ENCODE measurements at regions not wholly inside any gene's neighbourhood (a gene's known extent, or its start where the extent isn't known, plus 50 kb on each side); places are given as distances from the start of the nearest gene placed in this dataset.
"Not testable (repeated sequence)": the region's sequence is repeated elsewhere in the genome, so short reads cannot be mapped to it uniquely, and the experiment has no call there.

DNA sequence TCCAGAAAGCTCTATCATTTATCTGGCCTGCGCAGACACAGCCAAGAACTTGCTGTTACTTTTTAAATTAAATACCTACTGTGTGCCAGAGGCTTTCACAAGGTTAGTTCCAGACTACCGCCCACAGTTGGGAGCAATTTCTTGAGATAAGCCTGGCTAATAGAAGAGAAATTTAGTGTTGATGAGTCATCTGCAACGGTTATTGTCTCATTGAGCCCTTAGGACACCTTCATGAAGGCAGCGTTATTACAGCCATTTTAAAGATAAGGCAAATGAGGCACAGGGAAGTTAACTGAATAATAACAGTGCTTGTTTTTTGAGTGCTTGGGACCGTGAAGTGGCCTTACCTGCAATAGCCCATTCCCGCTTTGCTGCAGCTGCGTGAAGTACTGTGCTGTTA, 292.9 kb upstream of the MSX2 start:
- no peak for DNase-seq (ENCODE audit: low read depth, low spot score)

DNA sequence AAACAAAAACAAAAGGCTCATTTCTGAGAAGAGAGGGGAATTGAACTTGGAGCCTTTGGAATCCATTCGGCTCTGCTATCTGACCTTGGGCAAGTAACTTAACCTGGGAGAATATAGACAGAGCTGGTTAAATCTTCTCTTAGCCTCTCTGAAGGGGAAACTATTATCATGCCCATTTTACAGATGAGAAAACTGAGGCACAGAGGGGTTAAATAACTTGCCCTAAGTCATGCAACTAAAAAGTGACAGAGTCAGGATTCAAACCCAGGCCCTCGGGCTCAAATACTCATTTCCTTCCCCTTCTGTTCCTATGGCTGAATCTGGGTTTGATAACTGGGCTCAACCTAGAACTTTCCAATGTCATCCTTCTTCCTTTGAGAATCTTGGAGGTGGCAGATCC, 291.3 kb upstream of the MSX2 start:
- DNase-seq (ENCODE audit: low read depth, low spot score): no peak

DNA sequence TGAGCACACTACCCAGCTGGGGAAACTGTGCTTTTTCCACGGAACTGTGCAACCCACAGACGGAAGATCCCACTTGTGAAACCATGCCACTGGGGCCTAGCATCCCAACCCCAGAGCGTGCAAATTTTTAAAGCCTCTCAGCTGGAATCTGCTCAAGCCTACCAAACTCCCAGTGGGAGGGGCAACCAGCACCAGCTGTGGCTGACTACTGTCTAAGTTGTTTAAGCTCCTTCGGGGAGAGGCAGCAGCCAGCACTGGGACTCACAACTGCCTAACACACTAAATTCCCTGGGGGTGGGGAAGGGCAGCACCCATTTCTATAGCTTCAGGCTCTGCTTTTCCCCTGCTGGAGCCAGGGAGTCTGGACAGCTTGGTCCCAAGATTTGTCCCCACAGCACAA, 287.6 kb upstream of the MSX2 start:
- DNase-seq (ENCODE audit: low read depth, low spot score): no peak

DNA sequence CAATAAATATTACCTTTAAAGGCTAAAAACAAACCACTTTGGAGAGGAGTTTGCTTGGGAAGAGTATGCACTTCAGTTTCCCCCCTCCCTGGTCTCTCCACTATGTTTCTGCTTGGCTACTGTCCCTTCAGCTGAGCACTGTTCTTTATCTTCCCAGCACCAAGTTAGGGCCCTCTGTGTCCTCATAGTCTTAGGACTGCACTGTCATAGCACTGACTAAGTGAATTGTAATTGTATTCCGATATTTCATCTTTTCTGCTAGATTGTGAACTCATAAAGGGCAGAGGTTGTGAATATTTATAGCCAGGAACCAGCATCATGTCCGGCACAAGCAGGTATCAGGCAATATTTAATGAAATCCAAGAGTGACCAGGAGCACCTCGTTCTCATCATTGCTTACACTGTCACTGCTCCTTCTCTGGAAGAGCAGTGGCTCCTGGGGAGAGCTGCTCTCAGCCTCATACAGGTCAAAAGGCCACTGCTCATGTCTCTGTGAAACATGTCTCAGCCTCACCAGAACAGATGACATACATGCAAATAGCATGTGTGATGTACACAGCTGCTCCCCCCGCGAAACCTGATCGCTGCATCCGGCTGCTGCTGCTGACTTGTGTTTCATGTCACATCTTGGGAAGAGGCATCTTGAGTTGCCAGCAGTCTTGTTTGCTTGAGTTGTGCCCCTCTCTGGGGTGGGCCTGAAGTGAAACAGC, 279.7 kb upstream of the MSX2 start:
- DNase-seq (ENCODE audit: low read depth, low spot score): no peak

DNA sequence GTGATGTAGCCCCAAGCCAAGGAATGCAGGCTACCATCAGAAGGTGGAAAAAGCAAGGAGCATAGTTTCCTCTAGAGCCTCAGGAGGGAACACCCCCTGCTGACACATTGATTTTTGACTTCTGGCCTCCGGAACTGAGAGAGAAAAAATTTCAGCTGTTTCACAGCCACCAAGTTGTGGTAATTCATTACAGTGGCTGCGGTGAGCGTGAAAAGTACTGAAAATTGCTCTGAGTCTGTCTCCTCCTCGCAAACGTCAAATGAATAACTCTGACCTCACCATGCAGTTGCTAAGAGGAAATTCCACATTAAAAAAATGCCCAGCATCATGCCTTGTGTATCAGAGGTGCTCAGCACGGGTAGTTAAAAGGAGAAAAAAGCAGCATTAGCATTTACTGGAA, 277.9 kb upstream of the MSX2 start:
- DNase-seq (ENCODE audit: low read depth, low spot score): no peak

DNA sequence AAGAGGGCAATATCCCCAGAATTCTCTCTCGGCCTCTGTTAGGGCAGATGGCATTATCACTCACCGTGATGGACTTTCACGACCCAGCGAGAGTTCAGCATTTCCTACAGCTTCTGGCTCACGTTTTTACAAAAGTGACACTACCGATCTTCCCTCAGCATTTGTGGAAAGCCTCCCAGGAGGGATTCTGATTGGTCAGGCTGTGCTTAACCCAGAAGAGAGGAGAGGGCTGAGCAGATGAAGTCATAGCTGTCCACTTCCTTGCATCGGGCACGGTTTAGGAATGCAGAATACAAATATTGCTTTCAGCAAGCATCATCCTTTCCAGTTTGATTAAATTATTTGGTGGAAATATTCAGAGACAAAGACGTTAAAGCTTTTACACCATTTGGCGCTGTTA, 277.4 kb upstream of the MSX2 start:
- no peak for DNase-seq (ENCODE audit: low read depth, low spot score)

DNA sequence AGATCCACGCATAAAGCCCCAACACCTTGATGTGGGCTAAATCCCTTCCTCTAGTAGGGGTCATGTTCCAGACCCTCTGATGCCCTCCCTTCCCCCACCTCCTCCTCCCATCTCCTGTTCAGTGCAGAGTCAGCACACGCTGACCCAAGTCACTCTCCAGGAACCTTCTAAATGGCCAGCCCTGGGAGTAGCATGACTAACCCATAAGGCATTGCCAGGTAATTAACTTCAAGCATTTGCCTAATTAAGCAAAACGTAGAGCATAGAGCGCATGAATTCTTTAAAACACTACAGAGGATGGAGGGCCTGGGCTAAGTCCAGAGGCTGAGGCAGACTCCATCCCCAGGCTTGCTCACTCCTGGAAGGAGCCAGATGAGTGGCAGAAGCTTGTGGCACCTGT, 276.3 kb upstream of the MSX2 start:
- no peak for DNase-seq (ENCODE audit: low read depth, low spot score)

DNA sequence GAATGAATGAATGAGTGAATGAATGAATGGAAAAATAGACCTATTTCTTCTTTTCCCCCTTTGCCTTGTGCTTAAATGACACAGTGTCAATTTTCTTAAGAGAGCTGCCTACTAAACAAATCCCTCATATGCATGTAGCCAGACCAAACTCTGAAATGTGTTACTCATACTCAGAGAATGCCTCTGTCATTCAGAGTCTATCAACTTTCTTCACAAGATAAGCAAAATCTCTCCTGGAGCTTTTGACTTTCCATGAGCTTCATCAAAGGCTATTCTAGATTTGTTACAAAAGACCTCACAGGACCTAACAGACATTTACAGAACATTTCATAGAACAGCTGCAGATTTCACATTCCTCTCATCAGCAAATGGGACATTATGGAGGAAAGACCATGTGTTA, 275.7 kb upstream of the MSX2 start:
- DNase-seq (ENCODE audit: low read depth, low spot score): no peak

DNA sequence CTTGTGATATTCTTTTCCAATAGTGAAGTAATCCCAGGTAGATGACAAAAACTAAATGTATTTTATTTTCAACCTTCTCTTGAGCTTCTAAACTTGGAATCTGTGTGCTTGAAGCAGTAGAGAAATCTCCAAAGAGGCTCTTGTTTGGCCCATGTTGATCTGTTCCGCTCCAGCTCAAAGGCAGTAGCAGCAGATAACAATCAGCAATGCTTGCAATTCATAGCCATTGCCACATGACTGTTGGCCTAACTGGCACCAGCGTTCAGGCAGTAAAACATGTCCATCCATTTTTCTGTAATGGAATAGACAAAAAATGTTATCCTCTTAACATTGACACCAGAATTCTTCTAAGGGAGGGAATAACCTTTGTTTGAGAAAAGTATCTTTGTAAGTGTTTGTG, 270.7 kb upstream of the MSX2 start:
- no peak for DNase-seq (ENCODE audit: low read depth, low spot score)

DNA sequence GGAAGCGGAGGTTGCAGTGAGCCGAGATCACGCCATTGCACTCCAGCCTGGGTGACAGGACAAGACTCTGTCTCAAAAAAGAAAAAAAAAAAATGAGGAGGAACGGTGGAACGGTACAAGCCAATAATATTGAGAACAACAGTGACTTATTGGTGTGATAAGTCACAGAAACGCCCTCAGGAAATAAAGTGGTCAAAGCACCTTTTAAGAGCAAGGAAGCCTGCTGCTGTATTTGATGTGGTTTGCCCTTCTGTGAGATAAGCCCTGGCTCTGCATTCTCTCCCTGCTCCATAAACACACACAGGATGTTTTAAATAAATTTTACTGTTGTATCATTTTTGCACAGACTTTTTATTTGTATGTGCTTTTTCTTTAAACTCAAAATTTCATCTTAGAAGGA, 269.9 kb upstream of the MSX2 start:
- DNase-seq (ENCODE audit: low read depth, low spot score): no peak

DNA sequence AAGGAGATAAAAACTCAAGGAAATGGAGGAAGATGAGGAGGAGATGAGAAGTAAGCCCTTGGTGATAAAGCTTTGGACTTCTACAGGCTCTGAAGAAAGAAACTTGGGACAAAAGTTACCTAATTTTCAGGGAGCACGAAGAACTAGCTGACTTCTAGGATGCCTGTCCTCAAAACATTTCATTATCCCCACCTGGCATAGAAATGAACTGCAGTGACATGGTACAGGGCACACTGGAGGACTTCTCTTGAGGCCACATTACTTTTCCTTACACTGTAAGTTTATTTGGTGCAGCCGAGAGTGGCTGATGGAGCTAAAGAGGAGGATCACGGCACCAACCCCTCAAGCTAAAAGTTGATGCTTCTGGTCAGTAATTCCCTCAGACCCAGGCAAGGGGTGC, 269.5 kb upstream of the MSX2 start:
- DNase-seq (ENCODE audit: low read depth, low spot score): no peak

DNA sequence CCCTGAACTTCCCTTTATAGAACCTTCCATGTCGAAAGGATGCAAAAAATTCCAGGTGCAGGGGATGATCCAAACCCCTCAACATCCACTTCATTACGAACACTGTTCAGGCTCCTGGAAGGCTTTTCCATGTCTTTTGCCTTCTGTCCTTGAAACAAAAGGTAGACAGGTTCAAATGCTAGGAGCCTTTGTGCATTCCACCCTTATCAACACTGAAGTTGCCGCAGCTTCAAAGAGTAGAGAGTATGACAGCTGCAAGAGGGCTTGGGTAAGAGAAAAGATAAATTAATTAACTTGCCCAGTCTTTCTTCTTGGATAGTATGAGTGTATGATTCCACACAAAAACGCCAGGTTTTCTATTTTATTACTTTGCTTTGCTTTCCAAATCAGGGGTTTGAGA, 269.1 kb upstream of the MSX2 start:
- no peak for DNase-seq (ENCODE audit: low read depth, low spot score)

DNA sequence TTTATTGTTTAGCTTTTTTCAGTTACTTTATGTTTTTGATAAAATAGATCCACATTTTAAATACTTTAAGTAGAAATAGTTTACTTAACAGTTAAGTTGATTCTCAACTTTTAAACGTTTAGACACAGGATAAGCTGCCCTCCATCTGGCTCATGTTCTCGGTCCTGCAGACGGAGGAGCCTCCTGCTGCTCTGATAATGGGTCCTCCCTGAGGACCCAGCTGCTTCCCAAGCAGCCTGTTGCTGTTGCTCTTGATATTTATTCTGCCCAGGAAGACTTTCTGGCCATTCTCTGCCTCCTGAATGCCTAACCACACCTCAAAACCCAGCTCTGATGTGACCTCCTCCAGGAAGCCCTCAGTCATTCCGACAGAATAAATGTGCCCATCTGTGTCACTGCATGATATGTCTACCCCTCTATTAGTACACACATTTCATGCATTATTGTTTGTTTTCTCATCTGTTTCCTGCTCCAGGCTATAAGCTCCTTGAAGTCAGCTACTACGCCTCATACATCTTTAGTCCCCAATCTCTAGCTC, 267.2 kb upstream of the MSX2 start:
- DNase-seq (ENCODE audit: low read depth, low spot score): no peak

DNA sequence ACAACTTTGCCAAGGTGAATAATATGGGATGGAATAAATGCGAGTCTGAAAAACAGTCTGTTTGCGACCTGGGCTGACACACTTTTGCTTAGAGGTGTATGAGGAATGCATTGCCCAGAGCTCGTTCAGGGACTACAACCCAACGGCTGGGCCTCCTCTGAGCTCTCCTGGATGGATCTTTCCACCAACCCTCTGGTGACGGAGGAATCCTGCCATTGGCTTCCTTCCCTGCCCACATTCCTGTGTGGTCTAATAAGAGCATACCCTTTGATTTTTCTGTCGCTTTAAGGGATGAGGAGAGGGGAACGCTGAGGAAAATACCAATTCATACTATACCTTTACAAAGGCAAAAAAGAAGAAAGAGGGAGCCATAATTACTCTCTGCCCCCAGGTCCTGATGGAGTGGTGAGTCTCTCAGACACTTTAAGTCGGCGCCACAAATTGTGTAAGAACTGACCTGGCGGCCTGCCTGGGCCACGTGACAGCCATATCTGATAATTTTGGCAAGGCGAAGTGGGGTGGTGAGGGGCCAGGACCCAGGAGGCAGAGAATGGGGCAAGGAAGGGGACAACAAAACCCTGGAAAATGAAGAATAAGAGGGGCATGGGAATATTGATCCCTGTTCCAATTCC, 265.2 kb upstream of the MSX2 start:
- DNase-seq (ENCODE audit: low read depth, low spot score): no peak

DNA sequence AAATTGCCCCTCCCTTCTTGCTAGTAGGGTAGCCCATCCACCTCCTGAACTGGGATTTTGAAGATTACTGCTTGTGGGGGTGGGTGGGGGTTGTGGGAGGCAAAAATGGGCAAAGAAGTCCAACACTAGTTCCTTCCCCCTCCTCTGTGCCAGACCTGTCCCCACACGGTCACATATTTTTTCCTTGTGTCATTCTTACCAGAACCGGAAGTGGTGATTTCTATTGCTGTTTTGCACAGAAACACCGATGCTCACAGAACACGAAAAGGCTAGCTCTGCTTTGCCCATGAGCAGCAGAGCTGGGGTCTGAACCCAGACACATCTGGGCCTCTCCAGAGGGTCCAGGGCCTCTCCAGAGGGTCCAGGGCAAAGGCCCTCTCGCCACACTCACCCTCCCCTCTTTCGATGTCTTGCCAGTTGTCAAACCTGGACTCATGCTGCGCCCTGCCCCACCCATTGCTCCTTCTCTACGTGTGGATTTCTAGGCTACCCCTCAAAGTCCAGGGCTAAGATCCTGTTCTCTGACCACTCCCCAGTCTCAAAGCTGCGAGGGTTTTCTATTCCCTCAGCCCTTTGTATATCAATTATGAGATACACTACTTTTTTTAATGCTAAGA, 264.4 kb upstream of the MSX2 start:
- DNase-seq (ENCODE audit: low read depth, low spot score): no peak

DNA sequence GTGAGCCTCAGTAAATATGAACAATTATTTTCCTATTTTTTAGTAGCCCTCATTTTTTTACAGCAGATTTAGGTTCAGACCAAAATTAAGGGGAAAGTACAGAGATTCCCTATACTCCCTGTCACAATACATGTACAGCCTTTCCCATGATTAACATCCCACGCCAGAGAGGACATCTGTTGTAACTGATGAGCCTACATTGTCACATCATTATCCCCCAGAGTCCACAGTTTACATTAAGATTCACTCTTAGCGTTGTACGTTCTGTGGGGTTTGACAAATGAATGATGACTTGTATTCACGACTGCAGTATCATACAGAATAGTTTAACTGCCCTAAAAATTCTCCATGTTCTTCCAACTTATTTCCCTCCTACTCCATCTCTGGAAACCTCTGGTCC, 262.3 kb upstream of the MSX2 start:
- DNase-seq (ENCODE audit: low read depth, low spot score): no peak

DNA sequence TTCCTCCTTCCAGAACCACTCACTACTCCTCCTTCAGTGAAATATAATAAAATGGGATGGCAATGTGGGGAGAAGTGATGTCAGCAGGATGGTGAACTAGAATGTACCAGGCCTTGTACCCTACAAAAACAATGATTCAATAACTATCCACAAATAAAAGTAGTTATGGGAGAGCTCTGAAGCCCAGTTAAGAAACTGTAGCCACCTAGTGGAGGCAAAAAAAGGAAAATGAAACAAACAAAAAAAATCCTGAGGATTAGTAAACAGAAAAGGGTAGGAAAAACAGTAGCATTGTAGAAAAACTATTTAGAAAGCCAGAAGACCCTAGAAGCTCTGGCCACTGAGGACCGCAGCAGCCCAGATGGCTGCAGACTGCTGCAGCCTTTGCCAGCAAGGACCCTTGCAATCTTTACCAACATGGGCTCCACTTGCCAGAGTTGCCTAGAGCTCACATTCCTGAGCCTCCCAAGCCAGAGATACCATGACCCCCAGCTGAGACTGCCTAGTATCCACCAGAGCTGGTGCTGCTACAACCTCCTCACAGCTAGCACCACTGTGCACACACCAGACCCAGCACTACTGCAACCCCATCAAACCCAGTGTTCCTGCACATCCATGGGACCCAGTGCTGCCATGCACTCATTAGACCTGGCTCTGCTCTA, 259.7 kb upstream of the MSX2 start:
- no peak for DNase-seq (ENCODE audit: low read depth, low spot score)

DNA sequence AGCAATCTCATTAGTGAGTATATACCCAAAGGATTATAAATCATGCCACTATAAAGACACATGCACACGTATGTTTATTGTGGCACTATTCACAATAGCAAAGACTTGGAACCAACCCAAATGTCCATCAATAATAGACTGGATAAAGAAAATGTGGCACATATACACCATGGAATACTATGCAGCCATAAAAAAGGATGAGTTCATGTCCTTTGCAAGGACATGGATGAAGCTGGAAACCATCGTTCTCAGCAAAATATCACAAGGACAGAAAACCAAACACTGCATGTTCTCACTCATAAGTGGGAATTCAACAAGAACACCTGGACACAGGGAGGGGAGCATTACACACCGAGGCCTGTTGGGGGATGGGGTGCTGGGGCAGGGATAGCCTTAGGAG, 252.9 kb upstream of the MSX2 start:
- not testable (repeated sequence) for DNase-seq (ENCODE audit: low read depth, low spot score)

DNA sequence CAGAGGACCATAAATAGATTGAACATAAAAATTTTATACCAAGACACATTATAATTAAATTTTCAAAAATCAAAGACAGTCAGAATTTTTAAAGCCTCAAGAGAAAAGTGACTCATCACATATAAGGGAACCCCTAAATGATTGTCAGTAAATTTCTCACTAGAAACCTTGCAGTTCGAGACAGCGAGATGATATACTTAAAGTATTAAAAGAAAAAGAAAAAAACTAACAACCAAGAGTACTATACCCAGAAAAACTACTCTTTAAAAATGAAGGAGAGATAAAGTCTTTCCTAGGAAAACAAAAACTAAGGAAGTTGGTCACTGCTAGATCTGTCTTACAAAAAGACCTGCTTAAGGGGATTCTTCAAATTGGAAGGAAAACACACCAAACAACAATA, 251.4 kb upstream of the MSX2 start:
- DNase-seq (ENCODE audit: low read depth, low spot score): no peak

DNA sequence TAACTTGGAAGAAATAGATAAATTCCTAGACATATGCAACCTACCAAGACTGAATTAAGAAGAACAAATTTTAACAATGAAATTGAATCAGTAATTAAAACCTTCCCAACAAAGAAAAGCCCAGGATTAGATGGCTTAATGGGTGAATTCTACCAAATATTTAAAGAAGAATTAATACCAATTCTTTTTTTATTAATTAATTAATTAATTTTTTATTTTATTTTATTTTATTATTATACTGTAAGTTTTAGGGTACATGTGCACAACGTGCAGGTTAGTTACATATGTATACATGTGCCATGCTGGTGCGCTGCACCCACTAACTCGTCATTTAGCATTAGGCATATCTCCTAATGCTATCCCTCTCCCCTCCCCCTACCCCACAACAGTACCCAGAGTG, 248.4 kb upstream of the MSX2 start:
- DNase-seq (ENCODE audit: low read depth, low spot score): not testable (repeated sequence)

DNA sequence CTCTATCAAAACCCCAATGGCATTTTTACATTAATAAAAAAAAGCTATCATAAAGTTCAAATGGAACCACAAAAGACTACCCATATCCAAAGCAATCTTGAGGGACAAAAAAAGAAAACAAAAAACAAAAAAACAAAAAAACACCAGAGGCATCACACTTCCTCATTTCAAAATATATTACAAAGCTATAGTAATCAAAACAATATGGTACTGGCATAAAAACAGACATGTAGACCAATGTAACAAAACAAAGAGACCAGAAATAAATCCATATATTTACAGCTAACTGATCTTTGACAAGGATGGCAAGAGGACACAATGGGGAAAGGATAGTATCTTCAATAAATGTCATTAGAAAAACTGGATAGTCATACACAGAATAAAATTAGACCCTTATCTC, 245.1 kb upstream of the MSX2 start:
- DNase-seq (ENCODE audit: low read depth, low spot score): no peak

DNA sequence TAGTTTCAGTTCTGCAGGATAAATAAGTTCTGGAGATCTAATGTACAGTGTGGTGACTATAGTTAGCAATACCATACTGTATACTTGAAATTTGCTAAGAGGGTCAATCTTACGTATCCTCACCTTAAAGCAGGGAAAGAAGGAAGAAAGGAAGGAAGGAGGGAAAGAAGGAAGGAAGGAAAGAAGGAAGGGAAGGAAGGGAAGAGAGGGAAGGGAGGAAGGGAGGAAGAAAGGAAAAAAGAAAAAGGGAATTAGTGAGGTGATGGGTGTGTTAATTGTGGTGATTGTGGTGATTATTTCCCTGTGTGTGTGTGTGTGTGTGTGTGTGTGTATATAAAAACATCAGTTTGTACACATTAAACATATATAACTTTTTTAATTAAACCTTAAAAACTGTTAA, 242.6 kb upstream of the MSX2 start:
- no peak for DNase-seq (ENCODE audit: low read depth, low spot score)

DNA sequence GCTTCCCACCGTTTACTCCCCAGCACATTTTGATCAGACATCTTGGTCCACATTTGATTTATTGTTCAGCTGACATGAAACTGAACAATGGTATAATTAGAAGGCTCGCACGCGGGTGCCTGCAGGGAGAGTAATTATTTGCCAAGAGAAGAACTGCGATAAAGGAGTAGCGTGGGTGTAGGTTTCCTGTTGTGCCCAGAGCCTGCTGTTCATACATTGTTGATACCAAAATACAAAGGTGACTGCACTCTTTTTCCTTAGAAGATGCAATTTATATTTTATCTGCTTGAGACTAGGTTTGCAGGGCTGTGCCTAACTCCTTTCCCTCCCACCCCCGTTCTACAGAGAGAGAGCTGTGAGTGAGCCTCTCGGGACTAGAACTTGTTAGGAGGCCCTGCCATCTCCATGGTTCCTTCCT, 241.8 kb upstream of the MSX2 start:
- no peak for DNase-seq (ENCODE audit: low read depth, low spot score)
